ENCODE measurements at regions not wholly inside any gene's neighbourhood (a gene's known extent, or its start where the extent isn't known, plus 50 kb on each side); places are given as distances from the start of the nearest gene placed in this dataset.
"Not testable (repeated sequence)": the region's sequence is repeated elsewhere in the genome, so short reads cannot be mapped to it uniquely, and the experiment has no call there.

- ATAC-seq (no peak), DNase-seq (no peak)
- intact Hi-C loops (cut with DNase I), result no loop called here
These were observed 167.6 kb downstream of the KCNS3 start for GRCh38 chr2:18046017-18046416.

- ATAC-seq, result no peak
- intact Hi-C loops (cut with DNase I), result no loop called here
- no peak for DNase-seq
These were observed 166.8 kb downstream of the KCNS3 start for GRCh38 chr2:18045230-18045629.

- intact Hi-C loops (cut with DNase I); ATAC-seq; DNase-seq: not testable (repeated sequence)
These were observed 138.9 kb downstream of the KCNS3 start for GRCh38 chr2:18017381-18017780.

GRCh38 chr2:18009891-18010290, 131.4 kb downstream of the KCNS3 start:
- intact Hi-C loops (cut with DNase I), result no loop called here
- DNase-seq (no peak), ATAC-seq (no peak)

GRCh38 chr2:18005411-18005810, 126.9 kb downstream of the KCNS3 start:
- intact Hi-C loops (cut with DNase I), result no loop called here
- no peak for ATAC-seq
- DNase-seq, result no peak

GRCh38 chr2:18001671-18002070, 123.2 kb downstream of the KCNS3 start:
- ATAC-seq, result no peak
- intact Hi-C loops (cut with DNase I), result no loop called here
- DNase-seq, result no peak

GRCh38 chr2:17996978-17997377, 118.5 kb downstream of the KCNS3 start:
- DNase-seq, result no peak
- ATAC-seq, result no peak
- intact Hi-C loops (cut with DNase I), result no loop called here

GRCh38 chr2:17995593-17995992, 117.1 kb downstream of the KCNS3 start:
- ATAC-seq (no peak), DNase-seq (no peak)
- intact Hi-C loops (cut with DNase I), result no loop called here

Measured in left cardiac atrium (tissue), 4 donors.